GM12878 (cell line): ENCODE measurements at regions not wholly inside any gene's neighbourhood (a gene's known extent, or its start where the extent isn't known, plus 50 kb on each side); places are given as distances from the start of the nearest gene placed in this dataset.

ENCODE experiments used
- ATAC-seq: fragments of 200-7000 bp; cut with Tn5 transposase; 3 replicates; pipeline ENCODE4 v1.9.1; 2020; ENCODE audit warnings: mild to moderate bottlenecking, moderate library complexity
- BruUV-seq: library from RNA; stranded (reverse); fragments of 400-500 nt; replicated peaks from 2 replicates; lab custom pipeline; 2021; lab: Mats Ljungman, UMichigan
- CTCF ChIA-PET: fragments of 300-600 bp; sonication (Branson Sonifier 250); formaldehyde crosslinking; extraction: SDS; loops from one replicate; lab custom pipeline; 2021; ENCODE audit warnings: inconsistent platforms; lab: Yijun Ruan, JAX
- POLR2A ChIA-PET: fragments of 350-600 bp; formaldehyde crosslinking; extraction: SDS; loops from one replicate; lab custom pipeline; 2021; ENCODE audit warnings: inconsistent platforms; lab: Charles Lee
- RAD21 ChIA-PET: fragments of 300-600 bp; sonication (Branson Sonifier 250); formaldehyde crosslinking; loops from one replicate; lab custom pipeline; 2023; ENCODE audit warnings: antibody characterized with exemption; ENCODE audit not compliant: unreplicated experiment; lab: Charles Lee
- SMC1A ChIA-PET: fragments of 300-600 bp; sonication (Branson Sonifier 250); formaldehyde crosslinking; loops from one replicate; lab custom pipeline; 2023; ENCODE audit not compliant: unreplicated experiment, uncharacterized antibody; lab: Charles Lee
- DNase-seq: peaks from one replicate; pipeline ENCODE4 v3.0.0-alpha.2; 2011; ENCODE audit warnings: low read depth, low spot score
- FAIRE-seq: peaks from 3 replicates; lab custom pipeline; 2011; peaks lifted over from hg19 to GRCh38; lab: Jason Lieb, UNC
- H2AFZ ChIP-seq: 2 replicates; pipeline ENCODE4 v1.6.0; 2011; ENCODE audit warnings: low read depth, low read length, control low read depth; ENCODE audit not compliant: control insufficient read depth
- H3K27ac ChIP-seq: 2 replicates; pipeline ENCODE4 v1.5.1; 2011; ENCODE audit warnings: control low read depth; ENCODE audit not compliant: control insufficient read depth, insufficient read depth
- H3K27me3 ChIP-seq, 2 experiments: replicated peaks in 1 of 2; 2 replicates each; pipeline versions ENCODE4 v1.6.0 to v1.6.1; 2011; ENCODE audit warnings: low read length in 1 of 2; ENCODE audit not compliant: control insufficient read depth in 2 of 2, insufficient read depth in 2 of 2
- H3K36me3 ChIP-seq, 2 experiments: 2 replicates each; pipeline ENCODE4 v1.5.1; 2011; ENCODE audit warnings: low read length in 1 of 2; ENCODE audit not compliant: control insufficient read depth in 2 of 2, insufficient read depth in 2 of 2
- H3K4me1 ChIP-seq: 2 replicates; pipeline ENCODE4 v1.6.1; 2011; ENCODE audit warnings: mild to moderate bottlenecking, low read length, moderate library complexity, mixed read lengths; ENCODE audit not compliant: control insufficient read depth, insufficient read depth
- H3K4me2 ChIP-seq: 2 replicates; pipeline ENCODE4 v1.6.0; 2011; ENCODE audit warnings: control low read depth; ENCODE audit not compliant: control insufficient read depth, insufficient read depth
- H3K4me3 ChIP-seq: fragments of 200-600 bp; sonication (generic); 2 replicates; pipeline ENCODE4 v1.5.1; 2016
- H3K79me2 ChIP-seq: 2 replicates; pipeline ENCODE4 v1.6.0; 2011; ENCODE audit warnings: low read length; ENCODE audit not compliant: control insufficient read depth, insufficient read depth
- H3K9ac ChIP-seq: 2 replicates; pipeline ENCODE4 v1.8.0; 2011; ENCODE audit warnings: low read length, control low read depth, mixed read lengths; ENCODE audit not compliant: control insufficient read depth, insufficient read depth
- H3K9me3 ChIP-seq: replicated peaks from 3 replicates; pipeline ENCODE4 v1.5.1; 2011; ENCODE audit warnings: mild to moderate bottlenecking, low read length; ENCODE audit not compliant: control insufficient read depth, insufficient read depth
- H4K20me1 ChIP-seq: 2 replicates; pipeline ENCODE4 v1.6.0; 2011; ENCODE audit not compliant: control insufficient read depth, insufficient read depth
- BMI1 ChIP-seq: fragments of 450-650 bp; IDR thresholded peaks from 2 replicates; pipeline ENCODE4 v1.6.1; 2016; ENCODE audit warnings: mild to moderate bottlenecking, moderate library complexity, borderline replicate concordance
- CBX5 ChIP-seq: sonication (generic); IDR thresholded peaks from 2 replicates; pipeline ENCODE4 v1.6.1; 2016; ENCODE audit warnings: low read depth, moderate library complexity, mild to moderate bottlenecking, inconsistent platforms
- E2F8 ChIP-seq: fragments of 450-650 bp; IDR thresholded peaks from 2 replicates; pipeline ENCODE4 v1.6.1; 2018; ENCODE audit warnings: mild to moderate bottlenecking, low read depth, moderate library complexity; ENCODE audit not compliant: partially characterized antibody
- HDAC2 ChIP-seq: fragments of 200-600 bp; sonication (generic); IDR thresholded peaks from 2 replicates; pipeline ENCODE4 v1.6.1; 2017
- HDAC6 ChIP-seq: fragments of 200-600 bp; sonication (generic); IDR thresholded peaks from one replicate; pipeline ENCODE4 v1.8.0; 2017; ENCODE audit warnings: antibody characterized with exemption; ENCODE audit not compliant: unreplicated experiment
- NBN ChIP-seq: fragments of 450-650 bp; IDR thresholded peaks from 2 replicates; pipeline ENCODE4 v1.6.1; 2016
- YY1 ChIP-seq: IDR thresholded peaks from 2 replicates; pipeline ENCODE4 v1.6.1; 2011; ENCODE audit warnings: low read depth, mild to moderate bottlenecking, low read length
- ZBTB40 ChIP-seq: fragments of 450-650 bp; IDR thresholded peaks from 2 replicates; pipeline ENCODE4 v1.6.1; 2016; ENCODE audit warnings: mild to moderate bottlenecking, moderate library complexity, borderline replicate concordance
- ZNF592 ChIP-seq: fragments of 450-650 bp; IDR thresholded peaks from 2 replicates; pipeline ENCODE4 v1.6.1; 2017; ENCODE audit warnings: mild to moderate bottlenecking, moderate library complexity
- WGBS: methylation state at CpG from one replicate; pipeline ENCODE4 v1.1.6; 2016; ENCODE audit warnings: low lambda C conversion rate; ENCODE audit not compliant: insufficient replicate concordance, insufficient coverage; ENCODE audit errors: missing lambda C conversion rate; 5-methylcytosine and 5-hydroxymethylcytosine counted together
- in situ Hi-C: fragments of 300-500 bp; cut with MboI; formaldehyde crosslinking; loops from 9 replicates; pipeline ENCODE4 v1.14.3; 2018; ENCODE audit warnings: mixed read lengths
- intact Hi-C: fragments of 100-400 bp; cut with micrococcal nuclease; formaldehyde crosslinking; loops from one replicate; pipeline ENCODE4 v1.14.2; 2022; ENCODE audit not compliant: unreplicated experiment

GRCh38 chr4:146119845-146120404 is 55.6 kb upstream of the LSM6 start:
- no peak overlapping the region for H3K27ac ChIP-seq
- no peak overlapping the region for H3K9ac ChIP-seq
- no peaks in the 10 kb centered on the region; the same call in 2 of the 3 replicates for H3K9me3 ChIP-seq
- no peak for FAIRE-seq
- ChIA-PET POLR2A (no interaction called here), RAD21 (no interaction called here), CTCF (interaction anchor here (0.9 kb wide), 1 partner anchor 35 kb away, joined by 3 read pairs; no protein-coding TSS in a partner anchor), SMC1A (interaction anchor here (0.7 to 2.8 kb wide), 2 partner anchors 9 to 25 kb away, joined by 3 to 6 read pairs; no protein-coding TSS in a partner anchor)
- no peaks in the 10 kb centered on the region for H3K27me3 ChIP-seq
- H4K20me1 ChIP-seq = no peaks in the 10 kb centered on the region
- no peaks in the 10 kb centered on the region for H3K79me2 ChIP-seq
- intact Hi-C loops (no loop called here), in situ Hi-C loops (no loop called here)
- TF ChIP-seq E2F8 (no peak), ZNF592 (no peak), NBN (no peak), CBX5 (no peak), ZBTB40 (no peak), BMI1 (no peak), HDAC2 (no peak), YY1 (no peak), HDAC6 (no peak)
- no TSS peak for BruUV-seq
- ATAC-seq = no peak
- 51% methylated on average over 6 of the region's 6 CpGs for WGBS
- peaks cover 8% of the 10 kb centered on the region for H3K4me1 ChIP-seq
- no peak overlapping the region for H3K4me3 ChIP-seq
- DNase-seq = no peak
- H3K4me2 ChIP-seq = no peak overlapping the region
- no peaks in the 10 kb centered on the region for H3K36me3 ChIP-seq
- no peak overlapping the region for H2AFZ ChIP-seq
